Uterus (tissue), 2 donors: ENCODE measurements at regions not wholly inside any gene's neighbourhood (a gene's known extent, or its start where the extent isn't known, plus 50 kb on each side); places are given as distances from the start of the nearest gene placed in this dataset.

Experiments used
- CTCF ChIP-seq, 4 experiments: fragments of 200-600 bp in 2 of 4; fragments of 450-650 bp in 2 of 4; sonication (generic) in 2 of 4; IDR thresholded peaks; one replicate each; pipeline ENCODE4 v1.5.1; 2016 to 2019; ENCODE audit warnings: antibody characterized with exemption in 4 of 4, mild to moderate bottlenecking in 2 of 4, moderate library complexity in 1 of 4
- POLR2A ChIP-seq, 2 donors: fragments of 450-650 bp; IDR thresholded peaks; one replicate each; pipeline ENCODE4 v1.6.1; 2016; ENCODE audit warnings: antibody characterized with exemption in 2 of 2, mild to moderate bottlenecking in 1 of 2, moderate library complexity in 1 of 2

GRCh38 chr5:153421676-153422075 lies 68.8 kb upstream of the GRIA1 start:
- TF ChIP-seq CTCF (IDR thresholded peaks at IDR 0.05) (no peak), POLR2A (IDR thresholded peaks at IDR 0.05) (no peak)
